SK-N-SH (cell line): ENCODE measurements at regions not wholly inside any gene's neighbourhood (a gene's known extent, or its start where the extent isn't known, plus 50 kb on each side); places are given as distances from the start of the nearest gene placed in this dataset.

Experiments
- CHD2 ChIP-seq: fragments of 150-350 bp; IDR thresholded peaks from 2 replicates; pipeline ENCODE4 v1.6.1; 2018; ENCODE audit warnings: low read length; ENCODE audit not compliant: partially characterized antibody
- CTCF ChIP-seq: fragments of 200-600 bp; sonication (generic); IDR thresholded peaks from 2 replicates; pipeline ENCODE4 v1.6.1; 2017; ENCODE audit warnings: antibody characterized with exemption, mild to moderate bottlenecking, moderate library complexity
- FOXJ3 ChIP-seq: sonication (generic); formaldehyde crosslinking; IDR thresholded peaks from 2 replicates; pipeline ENCODE4 v1.5.1; 2020; ENCODE audit warnings: mild to moderate bottlenecking, missing genetic modification reagents
- GABPA ChIP-seq: IDR thresholded peaks from 2 replicates; pipeline ENCODE4 v1.4.0; 2012; ENCODE audit warnings: low read depth, mild to moderate bottlenecking
- JUND ChIP-seq: IDR thresholded peaks from 2 replicates; pipeline ENCODE4 v1.4.0; 2012
- MXI1 ChIP-seq: IDR thresholded peaks from 2 replicates; pipeline ENCODE4 v1.6.1; 2012; ENCODE audit warnings: mild to moderate bottlenecking, low read depth, low read length, improper control_type of control experiment
- SIN3A ChIP-seq: IDR thresholded peaks from 2 replicates; pipeline ENCODE4 v1.6.1; 2012; ENCODE audit warnings: low read depth, mild to moderate bottlenecking, low read length, moderate library complexity, borderline replicate concordance
- TAF1 ChIP-seq: IDR thresholded peaks from 2 replicates; pipeline ENCODE4 v1.6.1; 2012; ENCODE audit warnings: low read depth, mild to moderate bottlenecking, low read length, moderate library complexity, borderline replicate concordance
- ZBTB33 ChIP-seq: IDR thresholded peaks from 2 replicates; pipeline ENCODE4 v1.4.0; 2012; ENCODE audit warnings: low read depth, borderline replicate concordance

GRCh38 chr2:157068237-157068636 lies 189.3 kb upstream of the GALNT5 start:
- TF ChIP-seq CTCF (no peak), CHD2 (no peak), FOXJ3 (no peak), MXI1 (no peak), GABPA (no peak), TAF1 (no peak), JUND (no peak), ZBTB33 (no peak), SIN3A (no peak)
